Ishikawa (cell line): ENCODE measurements at regions not wholly inside any gene's neighbourhood (a gene's known extent, or its start where the extent isn't known, plus 50 kb on each side); places are given as distances from the start of the nearest gene placed in this dataset.

ENCODE experiments used
- CEBPB ChIP-seq: IDR thresholded peaks from 2 replicates; pipeline ENCODE4 v1.6.1; 2012
- CREB1 ChIP-seq: IDR thresholded peaks from 2 replicates; pipeline ENCODE4 v1.6.1; 2012; ENCODE audit warnings: low read depth
- EGR1 ChIP-seq: IDR thresholded peaks from 2 replicates; pipeline ENCODE4 v1.6.1; 2012
- EP300 ChIP-seq: IDR thresholded peaks from 2 replicates; pipeline ENCODE4 v1.6.1; 2012; ENCODE audit warnings: borderline replicate concordance
- FOXM1 ChIP-seq: IDR thresholded peaks from 2 replicates; pipeline ENCODE4 v1.6.1; 2012; ENCODE audit warnings: low read depth, borderline replicate concordance
- NFIC ChIP-seq: IDR thresholded peaks from 2 replicates; pipeline ENCODE4 v1.6.1; 2012
- RAD21 ChIP-seq: IDR thresholded peaks from 2 replicates; pipeline ENCODE4 v1.6.1; 2012; ENCODE audit warnings: low read depth
- TAF1 ChIP-seq: IDR thresholded peaks from 2 replicates; pipeline ENCODE4 v1.6.1; 2012; ENCODE audit warnings: low read depth, mild to moderate bottlenecking
- TCF12 ChIP-seq: IDR thresholded peaks from 2 replicates; pipeline ENCODE4 v1.6.1; 2012; ENCODE audit warnings: low read depth
- TEAD4 ChIP-seq: IDR thresholded peaks from 2 replicates; pipeline ENCODE4 v1.6.1; 2012
- USF1 ChIP-seq: IDR thresholded peaks from 2 replicates; pipeline ENCODE4 v1.6.1; 2012
- YY1 ChIP-seq: IDR thresholded peaks from 2 replicates; pipeline ENCODE4 v1.6.1; 2012; ENCODE audit warnings: low read depth
- ZBTB7A ChIP-seq: IDR thresholded peaks from 2 replicates; pipeline ENCODE4 v1.6.1; 2012; ENCODE audit warnings: low read depth
- TF ChIP-seq, protein P1 (sequence below): IDR thresholded peaks from 2 replicates; pipeline ENCODE4 v1.6.1; 2012
- TF ChIP-seq, protein P2 (sequence below): IDR thresholded peaks from 2 replicates; pipeline ENCODE4 v1.6.1; 2012; ENCODE audit warnings: low read depth, mild to moderate bottlenecking

DNA sequence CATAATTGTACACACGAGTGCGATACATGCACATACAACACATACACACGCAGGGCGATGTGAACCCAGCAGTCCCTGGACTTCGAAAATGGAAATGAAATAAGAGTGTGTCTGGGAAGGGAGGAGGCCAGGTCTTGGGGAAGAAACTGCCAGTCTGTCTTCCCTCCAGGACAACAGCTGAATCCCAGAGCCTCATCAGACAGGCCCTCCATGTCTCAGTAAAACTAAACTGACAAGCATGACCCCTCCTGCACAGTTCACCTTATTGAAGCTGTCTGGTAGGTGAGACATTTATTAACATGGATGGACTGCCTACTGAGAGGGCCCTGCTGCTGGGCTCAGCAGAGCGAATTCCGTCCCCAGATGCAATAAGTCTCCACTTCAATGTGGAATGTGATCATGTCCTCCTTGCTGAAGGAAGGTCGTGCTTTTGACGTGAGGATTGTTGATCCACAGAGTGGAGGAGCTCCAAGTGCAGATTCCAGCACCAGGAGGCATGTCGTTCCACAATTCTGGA lies 117.4 kb downstream of the SOX9 start:
- TF ChIP-seq CREB1 = no peak
- TF ChIP-seq ZBTB7A = no peak
- no peak for TF ChIP-seq FOXM1
- no peak for TF ChIP-seq EGR1
- TF ChIP-seq, protein P1, sequence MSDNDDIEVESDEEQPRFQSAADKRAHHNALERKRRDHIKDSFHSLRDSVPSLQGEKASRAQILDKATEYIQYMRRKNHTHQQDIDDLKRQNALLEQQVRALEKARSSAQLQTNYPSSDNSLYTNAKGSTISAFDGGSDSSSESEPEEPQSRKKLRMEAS = no peak
- no peak for TF ChIP-seq EP300
- no peak for TF ChIP-seq TEAD4
- TF ChIP-seq, protein P2, sequence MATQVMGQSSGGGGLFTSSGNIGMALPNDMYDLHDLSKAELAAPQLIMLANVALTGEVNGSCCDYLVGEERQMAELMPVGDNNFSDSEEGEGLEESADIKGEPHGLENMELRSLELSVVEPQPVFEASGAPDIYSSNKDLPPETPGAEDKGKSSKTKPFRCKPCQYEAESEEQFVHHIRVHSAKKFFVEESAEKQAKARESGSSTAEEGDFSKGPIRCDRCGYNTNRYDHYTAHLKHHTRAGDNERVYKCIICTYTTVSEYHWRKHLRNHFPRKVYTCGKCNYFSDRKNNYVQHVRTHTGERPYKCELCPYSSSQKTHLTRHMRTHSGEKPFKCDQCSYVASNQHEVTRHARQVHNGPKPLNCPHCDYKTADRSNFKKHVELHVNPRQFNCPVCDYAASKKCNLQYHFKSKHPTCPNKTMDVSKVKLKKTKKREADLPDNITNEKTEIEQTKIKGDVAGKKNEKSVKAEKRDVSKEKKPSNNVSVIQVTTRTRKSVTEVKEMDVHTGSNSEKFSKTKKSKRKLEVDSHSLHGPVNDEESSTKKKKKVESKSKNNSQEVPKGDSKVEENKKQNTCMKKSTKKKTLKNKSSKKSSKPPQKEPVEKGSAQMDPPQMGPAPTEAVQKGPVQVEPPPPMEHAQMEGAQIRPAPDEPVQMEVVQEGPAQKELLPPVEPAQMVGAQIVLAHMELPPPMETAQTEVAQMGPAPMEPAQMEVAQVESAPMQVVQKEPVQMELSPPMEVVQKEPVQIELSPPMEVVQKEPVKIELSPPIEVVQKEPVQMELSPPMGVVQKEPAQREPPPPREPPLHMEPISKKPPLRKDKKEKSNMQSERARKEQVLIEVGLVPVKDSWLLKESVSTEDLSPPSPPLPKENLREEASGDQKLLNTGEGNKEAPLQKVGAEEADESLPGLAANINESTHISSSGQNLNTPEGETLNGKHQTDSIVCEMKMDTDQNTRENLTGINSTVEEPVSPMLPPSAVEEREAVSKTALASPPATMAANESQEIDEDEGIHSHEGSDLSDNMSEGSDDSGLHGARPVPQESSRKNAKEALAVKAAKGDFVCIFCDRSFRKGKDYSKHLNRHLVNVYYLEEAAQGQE = no peak
- TF ChIP-seq YY1 = no peak

GRCh38 chr17:72239548-72239947 lies 118.7 kb downstream of the SOX9 start:
- TF ChIP-seq YY1 (no peak), FOXM1 (no peak), EGR1 (no peak), EP300 (no peak), TEAD4 (no peak), TAF1 (no peak), ZBTB7A (no peak), CREB1 (no peak), RAD21 (no peak)
- TF ChIP-seq, protein P1 = no peak

GRCh38 chr17:72240333-72240732 lies 119.5 kb downstream of the SOX9 start:
- TF ChIP-seq CREB1 (no peak), RAD21 (no peak), YY1 (no peak), TEAD4 (no peak), NFIC (no peak), USF1 (no peak), TAF1 (no peak), CEBPB (no peak), TCF12 (no peak), ZBTB7A (no peak), EP300 (no peak), EGR1 (no peak), FOXM1 (no peak)
- TF ChIP-seq, protein P1 = no peak
- TF ChIP-seq, protein P2 = no peak

DNA sequence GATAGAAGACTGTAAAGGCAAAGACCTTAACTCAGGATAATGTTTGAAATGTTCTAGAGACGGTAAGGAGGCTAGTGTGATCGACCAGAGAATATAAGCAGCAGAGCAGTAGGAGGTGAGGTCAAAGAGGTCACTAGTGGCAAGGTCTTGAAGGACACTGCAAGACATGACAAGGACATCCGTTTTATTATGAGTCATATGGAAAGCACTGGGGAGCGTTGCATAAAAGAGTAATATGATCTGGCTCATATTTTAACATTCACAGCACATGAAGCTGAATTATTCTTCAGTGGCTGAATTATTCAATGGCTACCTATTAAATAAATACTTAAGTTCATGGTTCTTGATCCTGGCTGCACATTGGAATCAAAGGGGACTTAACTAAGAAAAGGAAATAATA lies 123.7 kb downstream of the SOX9 start:
- TF ChIP-seq NFIC (no peak), TEAD4 (no peak), EGR1 (no peak), CREB1 (no peak), EP300 (no peak), ZBTB7A (no peak), YY1 (no peak), RAD21 (no peak), USF1 (no peak), TCF12 (no peak), FOXM1 (no peak), CEBPB (no peak), TAF1 (no peak)
- TF ChIP-seq, protein P1 = no peak
- TF ChIP-seq, protein P2 = no peak
